Transverse colon (tissue), 4 donors: ENCODE measurements at regions not wholly inside any gene's neighbourhood (a gene's known extent, or its start where the extent isn't known, plus 50 kb on each side); places are given as distances from the start of the nearest gene placed in this dataset.

Experiments used
- CTCF ChIP-seq, 5 experiments: fragments of 200-600 bp in 3 of 5; fragments of 450-650 bp in 2 of 5; sonication (generic) in 3 of 5; IDR thresholded peaks; 1 replicate in 2 of 5; 2 replicates in 3 of 5; pipeline ENCODE4 v1.5.1; 2016 to 2017; ENCODE audit warnings: antibody characterized with exemption in 5 of 5, inconsistent platforms in 3 of 5, mild to moderate bottlenecking in 2 of 5, moderate library complexity in 1 of 5
- POLR2AphosphoS5 ChIP-seq, 3 donors: sonication (generic); formaldehyde crosslinking; IDR thresholded peaks; one replicate each; pipeline ENCODE4 v1.6.1; 2016; ENCODE audit warnings: antibody characterized with exemption in 3 of 3

- no peak for TF ChIP-seq CTCF (IDR thresholded peaks at IDR 0.05)
- no peak for TF ChIP-seq POLR2AphosphoS5 (IDR thresholded peaks at IDR 0.05)
Measured at GRCh38 chr3:187804745-187805121, 59.5 kb upstream of the BCL6 start.
